IMR-90 (cell line): ENCODE measurements at regions not wholly inside any gene's neighbourhood (a gene's known extent, or its start where the extent isn't known, plus 50 kb on each side); places are given as distances from the start of the nearest gene placed in this dataset.

ENCODE experiments used
- BHLHE40 ChIP-seq: fragments of 150-350 bp; IDR thresholded peaks from 2 replicates; pipeline ENCODE4 v1.6.1; 2016; ENCODE audit warnings: mild to moderate bottlenecking, low read depth, low read length
- CEBPB ChIP-seq: IDR thresholded peaks from 2 replicates; pipeline ENCODE4 v1.6.1; 2012; ENCODE audit warnings: low read depth, low read length, improper control_type of control experiment
- CTCF ChIP-seq: conservative IDR thresholded peaks from 2 replicates; pipeline ENCODE4 v1.5.1; 2012; ENCODE audit warnings: mild to moderate bottlenecking, low read depth, low read length, improper control_type of control experiment
- MAFK ChIP-seq: IDR thresholded peaks from 2 replicates; pipeline ENCODE4 v1.6.1; 2012; ENCODE audit warnings: low read depth, low read length, improper control_type of control experiment
- MXI1 ChIP-seq: IDR thresholded peaks from 2 replicates; pipeline ENCODE4 v1.6.1; 2012; ENCODE audit warnings: low read depth, mild to moderate bottlenecking, low read length, moderate library complexity, borderline replicate concordance
- POLR2A ChIP-seq: IDR thresholded peaks from 2 replicates; pipeline ENCODE4 v1.6.1; 2012; ENCODE audit warnings: mild to moderate bottlenecking, low read depth, low read length
- RAD21 ChIP-seq: IDR thresholded peaks from 2 replicates; pipeline ENCODE4 v1.6.1; 2012; ENCODE audit warnings: low read length, improper control_type of control experiment
- RCOR1 ChIP-seq: IDR thresholded peaks from 2 replicates; pipeline ENCODE4 v1.6.1; 2012; ENCODE audit warnings: mild to moderate bottlenecking, low read length, improper control_type of control experiment; ENCODE audit not compliant: insufficient replicate concordance
- RFX5 ChIP-seq: IDR thresholded peaks from 2 replicates; pipeline ENCODE4 v1.8.0; 2012; ENCODE audit warnings: low read depth, mild to moderate bottlenecking, low read length, moderate library complexity
- USF2 ChIP-seq: fragments of 150-350 bp; IDR thresholded peaks from 2 replicates; pipeline ENCODE4 v1.6.1; 2017; ENCODE audit warnings: mild to moderate bottlenecking, antibody characterized with exemption, low read length, low read depth

- no peak for TF ChIP-seq CTCF
- no peak for TF ChIP-seq USF2
- TF ChIP-seq POLR2A: no peak
- TF ChIP-seq RAD21: no peak
- no peak for TF ChIP-seq RCOR1
- TF ChIP-seq MAFK: no peak
- TF ChIP-seq CEBPB: no peak
- no peak for TF ChIP-seq MXI1
- TF ChIP-seq RFX5: no peak
- no peak for TF ChIP-seq BHLHE40
Observed at GRCh38 chr2:35963824-35964223, 391.8 kb upstream of the CRIM1 start.
